ENCODE measurements at regions not wholly inside any gene's neighbourhood (a gene's known extent, or its start where the extent isn't known, plus 50 kb on each side); places are given as distances from the start of the nearest gene placed in this dataset.
"Not testable (repeated sequence)": the region's sequence is repeated elsewhere in the genome, so short reads cannot be mapped to it uniquely, and the experiment has no call there.

DNA sequence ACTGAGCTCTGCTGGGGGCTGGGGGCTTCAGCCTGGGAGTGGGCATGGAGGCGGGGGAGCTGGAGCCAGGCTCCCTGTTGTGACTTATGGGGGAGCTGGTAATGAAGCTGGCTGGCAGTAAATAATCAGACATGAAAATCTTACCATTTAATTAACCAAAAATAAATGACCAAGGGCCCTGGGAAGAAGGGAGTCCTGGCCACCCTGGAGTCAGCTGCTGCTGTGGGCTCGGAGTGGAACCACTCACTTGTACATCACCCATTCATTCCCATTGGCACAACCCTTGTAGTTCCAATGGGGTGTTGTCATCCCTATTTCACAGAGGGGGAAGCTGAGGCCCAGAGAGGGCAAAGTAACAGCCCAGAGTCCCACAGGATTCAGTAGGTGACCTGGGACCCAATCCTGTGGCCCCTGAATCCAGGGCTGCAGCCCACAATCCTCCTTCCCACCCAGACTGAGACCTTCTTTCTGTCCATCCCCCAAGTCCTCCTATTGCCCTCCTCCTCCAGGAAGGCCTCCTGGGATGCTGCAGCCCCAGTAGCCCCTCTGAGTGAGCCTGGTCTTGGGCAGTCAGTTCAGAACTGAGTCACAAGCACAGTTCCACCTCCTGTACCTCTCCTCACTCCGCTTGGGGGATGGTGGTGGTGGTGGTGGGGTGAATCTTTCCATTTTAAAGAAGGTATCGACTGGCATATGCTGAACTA is 259.4 kb upstream of the MVB12B start:
- Histone ChIP-seq H3K36me3 (ENCODE audit: control insufficient read depth in 2 of 2, insufficient read depth in 2 of 2, low read length in 2 of 2) (no peaks in the 10 kb centered on the region), H3K9ac (ENCODE audit: low read length in 2 of 2) (no peak overlapping the region), H3K4me1 (ENCODE audit: control insufficient read depth, insufficient read depth, low read length) (no peaks in the 10 kb centered on the region), H3K27me3 (ENCODE audit: control insufficient read depth in 1 of 2, insufficient read depth in 2 of 2, low read length in 2 of 2) (peaks cover 0 to 15% of the 10 kb centered on the region in 2 donors), H3K9me3 (ENCODE audit: control insufficient read depth in 2 of 2, low read length in 2 of 2) (peaks cover 0 to 4% of the 10 kb centered on the region in 2 donors), H3K4me3 (ENCODE audit: low read length in 2 of 2) (no peak overlapping the region), H3K27ac (ENCODE audit: low read length) (no peak overlapping the region)

DNA sequence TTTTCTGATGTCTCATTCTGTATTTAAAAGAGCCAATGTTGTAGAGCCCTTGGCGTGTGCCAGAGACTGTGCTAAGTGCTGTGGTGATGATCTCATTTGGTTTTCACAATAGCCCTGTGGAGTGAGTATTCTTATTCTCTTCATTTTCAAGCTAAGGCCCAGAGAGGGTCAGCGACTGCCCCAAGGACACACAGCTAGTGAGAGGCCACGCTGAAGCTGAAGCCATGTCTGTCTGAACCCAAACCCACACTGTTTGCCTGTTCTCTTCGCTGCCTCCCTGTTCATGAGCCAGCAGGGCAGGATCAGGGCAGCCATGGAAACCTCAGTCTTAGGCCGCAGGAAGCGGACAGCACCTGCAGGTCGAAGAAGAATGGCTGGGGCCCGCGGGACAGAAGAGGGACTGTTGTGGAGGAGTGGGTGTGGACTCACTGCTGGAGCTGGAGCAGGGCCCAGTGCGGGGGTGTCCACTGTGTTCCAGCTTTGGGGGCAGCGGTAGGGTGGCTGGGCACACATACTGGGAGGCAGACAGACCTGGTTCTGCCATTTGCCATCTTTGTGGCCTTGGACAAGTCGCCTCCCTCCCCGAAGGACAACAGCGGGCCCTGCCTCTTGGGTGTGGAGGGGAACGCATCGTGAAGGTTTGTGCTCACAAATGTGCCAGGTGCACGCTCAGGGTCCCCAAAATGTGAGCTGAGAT is 257.9 kb upstream of the MVB12B start:
- Histone ChIP-seq H3K27me3 (ENCODE audit: control insufficient read depth in 1 of 2, insufficient read depth in 2 of 2, low read length in 2 of 2) (peaks cover 0 to 15% of the 10 kb centered on the region in 2 donors), H3K4me3 (ENCODE audit: low read length in 2 of 2) (no peak overlapping the region), H3K36me3 (ENCODE audit: control insufficient read depth in 2 of 2, insufficient read depth in 2 of 2, low read length in 2 of 2) (no peaks in the 10 kb centered on the region), H3K27ac (ENCODE audit: low read length) (no peak overlapping the region), H3K4me1 (ENCODE audit: control insufficient read depth, insufficient read depth, low read length) (no peaks in the 10 kb centered on the region), H3K9ac (ENCODE audit: low read length in 2 of 2) (no peak overlapping the region), H3K9me3 (ENCODE audit: control insufficient read depth in 2 of 2, low read length in 2 of 2) (no peaks in the 10 kb centered on the region)

DNA sequence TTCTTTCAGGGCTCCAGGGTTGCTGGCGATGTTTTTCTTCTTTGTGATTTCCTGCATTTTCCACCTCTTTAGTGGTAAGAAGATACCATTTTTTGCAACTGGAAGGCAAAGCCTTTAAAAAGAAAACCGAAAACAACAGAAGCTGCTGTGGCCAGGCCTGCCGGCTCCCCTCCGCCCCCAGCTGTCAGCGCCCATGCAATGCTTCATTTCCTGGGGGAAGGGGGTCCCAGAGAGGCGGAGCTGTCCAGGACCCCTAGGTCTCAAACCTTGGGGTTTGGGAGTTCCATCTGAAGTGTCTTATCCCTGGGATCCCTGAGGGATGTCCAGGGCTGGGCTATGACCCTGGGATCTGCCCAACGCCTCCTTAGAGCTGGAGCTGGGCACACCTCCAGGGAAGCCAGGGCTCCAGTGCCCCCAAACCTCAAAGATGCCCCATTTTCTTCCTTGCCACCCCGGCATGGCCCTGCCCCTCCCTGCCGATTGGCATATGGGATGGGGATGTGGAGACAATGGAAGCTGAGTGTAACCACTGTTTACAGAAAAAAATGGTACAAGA is 257.2 kb upstream of the MVB12B start:
- Histone ChIP-seq H3K27ac (ENCODE audit: low read length) (no peak overlapping the region), H3K4me3 (ENCODE audit: low read length in 2 of 2) (no peak overlapping the region), H3K4me1 (ENCODE audit: control insufficient read depth, insufficient read depth, low read length) (no peaks in the 10 kb centered on the region), H3K36me3 (ENCODE audit: control insufficient read depth in 2 of 2, insufficient read depth in 2 of 2, low read length in 2 of 2) (no peaks in the 10 kb centered on the region), H3K9ac (ENCODE audit: low read length in 2 of 2) (no peak overlapping the region), H3K27me3 (ENCODE audit: control insufficient read depth in 1 of 2, insufficient read depth in 2 of 2, low read length in 2 of 2) (peaks cover 0 to 15% of the 10 kb centered on the region in 2 donors), H3K9me3 (ENCODE audit: control insufficient read depth in 2 of 2, low read length in 2 of 2) (no peaks in the 10 kb centered on the region)

DNA sequence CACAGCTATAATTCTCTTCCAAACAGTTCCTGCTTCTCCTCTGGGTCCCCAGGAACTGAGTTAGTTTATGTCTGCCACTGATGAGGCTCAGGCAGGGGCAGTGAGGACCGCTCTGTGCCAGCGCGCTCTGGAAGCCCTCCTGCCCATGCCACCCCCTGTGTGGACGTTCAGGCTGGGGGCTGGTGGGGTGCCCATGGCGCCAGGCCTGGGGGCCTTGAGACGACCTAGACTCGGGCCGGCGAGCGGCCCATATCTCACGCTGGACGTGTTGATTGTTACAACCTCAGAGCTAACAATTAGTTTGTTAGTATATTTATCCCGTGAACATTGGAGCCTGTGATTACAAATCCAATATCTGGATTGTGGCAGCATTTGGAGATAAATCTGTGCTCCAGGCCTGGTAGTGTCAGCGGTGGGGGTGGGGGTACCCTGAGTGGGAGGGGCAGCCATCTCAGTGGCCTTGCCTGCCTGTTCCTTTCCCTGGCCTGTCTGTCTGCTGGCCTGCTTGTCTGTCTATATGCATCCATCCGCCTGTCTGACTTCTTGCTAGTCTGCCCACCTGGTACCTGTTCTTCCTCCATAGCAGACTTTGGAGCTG is 256.5 kb upstream of the MVB12B start:
- peaks cover 0 to 15% of the 10 kb centered on the region in 2 donors for H3K27me3 ChIP-seq (ENCODE audit: control insufficient read depth in 1 of 2, insufficient read depth in 2 of 2, low read length in 2 of 2)
- H3K4me1 ChIP-seq (ENCODE audit: control insufficient read depth, insufficient read depth, low read length) = no peaks in the 10 kb centered on the region
- no peak overlapping the region for H3K4me3 ChIP-seq (ENCODE audit: low read length in 2 of 2)
- no peaks in the 10 kb centered on the region for H3K36me3 ChIP-seq (ENCODE audit: control insufficient read depth in 2 of 2, insufficient read depth in 2 of 2, low read length in 2 of 2)
- H3K9me3 ChIP-seq (ENCODE audit: control insufficient read depth in 2 of 2, low read length in 2 of 2) = no peaks in the 10 kb centered on the region
- no peak overlapping the region for H3K9ac ChIP-seq (ENCODE audit: low read length in 2 of 2)
- H3K27ac ChIP-seq (ENCODE audit: low read length) = no peak overlapping the region

DNA sequence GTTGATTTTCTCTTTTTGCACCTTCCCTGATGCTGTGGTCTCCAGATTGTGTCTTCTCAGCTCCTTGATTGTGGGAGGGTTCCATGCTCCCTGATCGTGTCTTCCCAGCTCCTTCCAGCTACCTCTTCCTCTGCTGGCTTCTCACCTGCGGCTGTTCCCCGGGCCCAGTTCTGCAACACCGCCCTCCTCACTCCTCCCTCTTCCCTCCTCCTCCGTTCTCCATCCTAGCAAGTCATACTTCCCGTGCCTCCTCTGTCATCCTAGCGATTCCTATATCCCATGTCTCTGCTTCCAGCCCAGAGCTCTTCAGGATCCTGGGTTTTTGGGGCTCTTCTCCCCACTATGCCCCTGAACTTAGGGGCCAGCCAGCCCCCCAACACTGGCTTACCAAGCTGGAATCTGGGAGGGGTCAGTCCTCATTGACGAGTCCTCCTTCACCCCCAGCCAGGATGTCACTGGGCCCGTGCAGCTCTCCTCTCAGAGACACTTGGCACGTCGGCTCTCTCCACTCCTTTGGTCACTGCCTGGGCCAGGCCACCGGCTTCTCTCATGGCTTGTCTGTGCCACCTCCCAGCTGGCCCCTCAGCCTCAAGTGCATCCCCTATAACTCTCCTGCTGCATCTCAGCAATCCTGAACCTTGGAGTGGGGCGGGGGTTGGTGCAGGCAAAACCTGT is 255.4 kb upstream of the MVB12B start:
- Histone ChIP-seq H3K9ac (ENCODE audit: low read length in 2 of 2) (no peak overlapping the region), H3K27me3 (ENCODE audit: control insufficient read depth in 1 of 2, insufficient read depth in 2 of 2, low read length in 2 of 2) (peaks cover 0 to 13% of the 10 kb centered on the region in 2 donors), H3K4me1 (ENCODE audit: control insufficient read depth, insufficient read depth, low read length) (no peaks in the 10 kb centered on the region), H3K36me3 (ENCODE audit: control insufficient read depth in 2 of 2, insufficient read depth in 2 of 2, low read length in 2 of 2) (no peaks in the 10 kb centered on the region), H3K27ac (ENCODE audit: low read length) (no peak overlapping the region), H3K4me3 (ENCODE audit: low read length in 2 of 2) (no peak overlapping the region), H3K9me3 (ENCODE audit: control insufficient read depth in 2 of 2, low read length in 2 of 2) (no peaks in the 10 kb centered on the region)

DNA sequence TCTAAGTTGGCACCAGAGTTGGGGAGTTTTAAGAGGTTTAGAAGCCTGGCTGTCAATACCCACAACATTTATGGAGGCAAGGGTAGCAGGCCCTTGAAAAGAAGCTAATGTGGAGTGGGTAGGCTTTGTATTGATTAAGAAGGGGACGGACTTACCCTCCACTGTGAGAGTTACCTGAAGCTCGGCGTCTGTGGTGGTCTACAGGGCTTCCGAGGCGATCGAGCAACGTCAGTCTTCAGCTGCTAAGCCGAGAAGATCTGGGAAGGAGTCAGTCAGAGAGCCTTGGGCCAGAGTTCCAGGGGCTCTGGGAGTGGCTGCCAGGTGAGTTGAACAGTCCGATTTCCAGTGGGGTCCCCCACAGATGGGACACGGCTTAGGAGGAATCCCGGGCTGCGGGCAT is 249.0 kb upstream of the MVB12B start:
- not testable (repeated sequence) for H3K9ac ChIP-seq (ENCODE audit: low read length in 2 of 2); H3K27ac ChIP-seq (ENCODE audit: low read length); H3K4me3 ChIP-seq (ENCODE audit: low read length in 2 of 2); H3K36me3 ChIP-seq (ENCODE audit: control insufficient read depth in 2 of 2, insufficient read depth in 2 of 2, low read length in 2 of 2); H3K4me1 ChIP-seq (ENCODE audit: control insufficient read depth, insufficient read depth, low read length); H3K9me3 ChIP-seq (ENCODE audit: control insufficient read depth in 2 of 2, low read length in 2 of 2); H3K27me3 ChIP-seq (ENCODE audit: control insufficient read depth in 1 of 2, insufficient read depth in 2 of 2, low read length in 2 of 2)

DNA sequence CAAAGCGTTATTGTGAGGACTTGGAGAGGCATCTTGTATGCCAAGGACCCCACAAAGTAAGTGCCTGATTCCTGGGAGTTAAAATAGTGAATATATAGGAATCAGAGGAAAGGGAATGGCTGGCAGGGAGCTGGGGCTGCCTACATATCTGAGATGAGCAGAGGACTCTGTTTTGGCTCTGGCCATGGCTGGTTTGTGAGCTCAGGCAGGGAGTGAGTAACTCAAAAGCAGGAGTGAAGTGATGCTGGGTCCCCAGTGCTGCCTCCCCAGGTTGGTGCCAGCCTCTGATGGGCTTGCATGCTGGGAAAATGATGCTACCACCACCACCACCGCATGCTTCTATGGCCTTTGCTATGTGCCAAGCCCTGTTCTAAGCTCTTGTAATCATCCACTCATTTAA is 246.0 kb upstream of the MVB12B start:
- Histone ChIP-seq H3K9me3 (ENCODE audit: control insufficient read depth in 2 of 2, low read length in 2 of 2) (no peaks in the 10 kb centered on the region), H3K4me3 (ENCODE audit: low read length in 2 of 2) (no peak overlapping the region), H3K4me1 (ENCODE audit: control insufficient read depth, insufficient read depth, low read length) (no peaks in the 10 kb centered on the region), H3K36me3 (ENCODE audit: control insufficient read depth in 2 of 2, insufficient read depth in 2 of 2, low read length in 2 of 2) (no peaks in the 10 kb centered on the region), H3K9ac (ENCODE audit: low read length in 2 of 2) (no peak overlapping the region), H3K27me3 (ENCODE audit: control insufficient read depth in 1 of 2, insufficient read depth in 2 of 2, low read length in 2 of 2) (peaks cover 0 to 2% of the 10 kb centered on the region in 2 donors), H3K27ac (ENCODE audit: low read length) (no peak overlapping the region)

DNA sequence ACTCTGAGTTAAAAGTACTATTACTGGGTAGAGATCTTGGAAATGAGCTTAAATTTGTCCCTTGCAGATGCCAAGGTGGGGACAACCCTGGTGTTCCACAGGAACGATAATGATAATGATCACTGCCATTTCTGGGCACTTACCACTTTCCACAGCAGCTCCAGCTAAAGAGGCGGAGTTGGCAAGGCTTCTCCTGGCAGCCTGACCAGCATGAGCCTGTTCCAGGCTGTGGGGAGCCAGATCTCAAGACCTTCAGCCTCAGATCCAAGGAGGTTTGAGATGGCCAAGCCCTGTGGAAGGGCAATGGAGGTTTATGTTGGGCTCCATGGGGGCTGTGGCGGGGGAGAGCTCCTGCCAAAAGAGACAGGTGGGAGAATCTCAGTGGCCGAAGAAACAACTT is 244.9 kb upstream of the MVB12B start:
- no peak overlapping the region for H3K9ac ChIP-seq (ENCODE audit: low read length in 2 of 2)
- H3K4me3 ChIP-seq (ENCODE audit: low read length in 2 of 2) = no peak overlapping the region
- H3K27me3 ChIP-seq (ENCODE audit: control insufficient read depth in 1 of 2, insufficient read depth in 2 of 2, low read length in 2 of 2) = peaks cover 0 to 2% of the 10 kb centered on the region in 2 donors
- H3K4me1 ChIP-seq (ENCODE audit: control insufficient read depth, insufficient read depth, low read length) = no peaks in the 10 kb centered on the region
- H3K9me3 ChIP-seq (ENCODE audit: control insufficient read depth in 2 of 2, low read length in 2 of 2) = no peaks in the 10 kb centered on the region
- no peak overlapping the region for H3K27ac ChIP-seq (ENCODE audit: low read length)
- H3K36me3 ChIP-seq (ENCODE audit: control insufficient read depth in 2 of 2, insufficient read depth in 2 of 2, low read length in 2 of 2) = no peaks in the 10 kb centered on the region

DNA sequence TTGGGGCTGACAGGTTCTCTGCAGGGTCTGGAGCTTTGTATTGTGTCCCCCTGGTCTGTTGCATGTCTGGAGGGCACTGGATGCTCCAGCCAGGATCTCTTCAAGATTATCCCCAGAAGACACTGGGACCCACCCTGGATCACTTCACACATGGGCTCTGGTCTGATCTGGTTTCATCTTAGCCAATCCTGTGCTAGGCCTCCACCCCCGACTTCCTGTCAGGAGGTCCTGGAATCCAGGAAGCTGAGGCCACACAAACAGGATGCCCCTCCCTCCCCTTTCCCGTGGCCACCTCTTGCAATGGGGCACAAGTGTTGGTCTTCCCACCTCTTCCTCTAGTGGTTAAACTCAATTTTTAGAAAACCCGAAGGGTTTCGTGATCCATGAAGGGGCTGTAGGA is 242.6 kb upstream of the MVB12B start:
- H3K27ac ChIP-seq (ENCODE audit: low read length) = no peak overlapping the region
- H3K36me3 ChIP-seq (ENCODE audit: control insufficient read depth in 2 of 2, insufficient read depth in 2 of 2, low read length in 2 of 2) = no peaks in the 10 kb centered on the region
- H3K9ac ChIP-seq (ENCODE audit: low read length in 2 of 2) = no peak overlapping the region
- H3K4me1 ChIP-seq (ENCODE audit: control insufficient read depth, insufficient read depth, low read length) = no peaks in the 10 kb centered on the region
- H3K4me3 ChIP-seq (ENCODE audit: low read length in 2 of 2) = no peak overlapping the region
- no peaks in the 10 kb centered on the region for H3K9me3 ChIP-seq (ENCODE audit: control insufficient read depth in 2 of 2, low read length in 2 of 2)
- peaks cover 0 to 2% of the 10 kb centered on the region in 2 donors for H3K27me3 ChIP-seq (ENCODE audit: control insufficient read depth in 1 of 2, insufficient read depth in 2 of 2, low read length in 2 of 2)

DNA sequence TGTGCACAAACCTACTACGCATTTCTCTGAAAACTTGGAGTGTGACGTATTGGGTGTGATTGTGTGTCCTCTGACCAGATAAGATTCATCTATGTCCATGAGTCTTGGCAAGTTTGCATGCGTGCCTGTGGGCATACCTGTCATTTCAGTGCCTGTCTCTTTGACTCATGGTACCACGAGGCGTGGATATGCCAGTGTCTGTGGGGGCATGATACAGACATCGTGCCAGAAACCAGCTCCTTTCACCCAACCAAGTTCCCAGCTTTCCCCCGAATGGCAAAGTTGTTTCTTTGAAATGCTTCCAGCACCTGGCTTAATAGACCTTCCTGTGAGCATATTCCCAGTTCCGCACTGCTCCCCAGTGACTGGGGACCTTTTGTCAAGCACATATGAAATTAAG is 241.9 kb upstream of the MVB12B start:
- no peak overlapping the region for H3K9ac ChIP-seq (ENCODE audit: low read length in 2 of 2)
- no peak overlapping the region for H3K4me3 ChIP-seq (ENCODE audit: low read length in 2 of 2)
- H3K4me1 ChIP-seq (ENCODE audit: control insufficient read depth, insufficient read depth, low read length) = no peaks in the 10 kb centered on the region
- peaks cover 0 to 2% of the 10 kb centered on the region in 2 donors for H3K27me3 ChIP-seq (ENCODE audit: control insufficient read depth in 1 of 2, insufficient read depth in 2 of 2, low read length in 2 of 2)
- no peaks in the 10 kb centered on the region for H3K36me3 ChIP-seq (ENCODE audit: control insufficient read depth in 2 of 2, insufficient read depth in 2 of 2, low read length in 2 of 2)
- H3K27ac ChIP-seq (ENCODE audit: low read length) = no peak overlapping the region
- H3K9me3 ChIP-seq (ENCODE audit: control insufficient read depth in 2 of 2, low read length in 2 of 2) = no peaks in the 10 kb centered on the region

Measured in stomach smooth muscle (tissue), 2 donors.